Tibial nerve (tissue), 3 donors: ENCODE measurements at regions not wholly inside any gene's neighbourhood (a gene's known extent, or its start where the extent isn't known, plus 50 kb on each side); places are given as distances from the start of the nearest gene placed in this dataset.

ENCODE experiments used
- POLR2A ChIP-seq, 2 donors: fragments of 450-650 bp; IDR thresholded peaks; one replicate each; pipeline ENCODE4 v1.6.1; 2017; ENCODE audit warnings: antibody characterized with exemption in 2 of 2, mild to moderate bottlenecking in 2 of 2, moderate library complexity in 2 of 2
- TF ChIP-seq, protein P1 (sequence below), 5 experiments: fragments of 200-600 bp in 3 of 5; fragments of 450-650 bp in 2 of 5; sonication (generic) in 3 of 5; IDR thresholded peaks; one replicate each; pipeline ENCODE4 v1.5.1; 2016 to 2019; ENCODE audit warnings: antibody characterized with exemption in 5 of 5, mild to moderate bottlenecking in 3 of 5, moderate library complexity in 2 of 5

DNA sequence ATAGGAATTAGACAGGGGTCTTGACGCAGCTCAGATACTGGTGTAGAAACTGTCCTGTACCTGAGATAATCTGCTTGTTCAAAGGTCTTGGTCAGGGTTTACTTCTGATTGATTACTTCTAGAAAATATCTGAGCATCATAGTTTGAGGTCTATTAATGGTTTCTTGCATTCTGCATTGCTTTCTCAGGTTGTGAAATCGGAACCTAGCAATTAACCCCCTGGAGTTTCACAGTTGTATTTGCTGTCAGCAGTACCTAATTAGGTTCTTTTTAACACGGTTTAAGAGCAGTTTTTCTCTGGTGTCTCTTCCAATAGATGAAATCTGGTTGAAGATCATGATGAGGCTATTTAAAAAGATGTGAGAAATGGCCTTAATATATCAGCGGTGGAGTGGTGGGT lies 428.6 kb upstream of the SYT4 start:
- TF ChIP-seq, protein P1, sequence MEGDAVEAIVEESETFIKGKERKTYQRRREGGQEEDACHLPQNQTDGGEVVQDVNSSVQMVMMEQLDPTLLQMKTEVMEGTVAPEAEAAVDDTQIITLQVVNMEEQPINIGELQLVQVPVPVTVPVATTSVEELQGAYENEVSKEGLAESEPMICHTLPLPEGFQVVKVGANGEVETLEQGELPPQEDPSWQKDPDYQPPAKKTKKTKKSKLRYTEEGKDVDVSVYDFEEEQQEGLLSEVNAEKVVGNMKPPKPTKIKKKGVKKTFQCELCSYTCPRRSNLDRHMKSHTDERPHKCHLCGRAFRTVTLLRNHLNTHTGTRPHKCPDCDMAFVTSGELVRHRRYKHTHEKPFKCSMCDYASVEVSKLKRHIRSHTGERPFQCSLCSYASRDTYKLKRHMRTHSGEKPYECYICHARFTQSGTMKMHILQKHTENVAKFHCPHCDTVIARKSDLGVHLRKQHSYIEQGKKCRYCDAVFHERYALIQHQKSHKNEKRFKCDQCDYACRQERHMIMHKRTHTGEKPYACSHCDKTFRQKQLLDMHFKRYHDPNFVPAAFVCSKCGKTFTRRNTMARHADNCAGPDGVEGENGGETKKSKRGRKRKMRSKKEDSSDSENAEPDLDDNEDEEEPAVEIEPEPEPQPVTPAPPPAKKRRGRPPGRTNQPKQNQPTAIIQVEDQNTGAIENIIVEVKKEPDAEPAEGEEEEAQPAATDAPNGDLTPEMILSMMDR (IDR thresholded peaks at IDR 0.05), result no peak
- no peak for TF ChIP-seq POLR2A (IDR thresholded peaks at IDR 0.05)
